HTR-8/SVneo (cell line): ENCODE measurements at regions not wholly inside any gene's neighbourhood (a gene's known extent, or its start where the extent isn't known, plus 50 kb on each side); places are given as distances from the start of the nearest gene placed in this dataset.

ENCODE experiments used
- DNase-seq: peaks from one replicate; pipeline ENCODE4 v3.0.0; 2011; ENCODE audit warnings: low spot score, mixed read lengths; ENCODE audit not compliant: insufficient read length
- FAIRE-seq: peaks from 2 replicates; lab custom pipeline; 2011; peaks lifted over from hg19 to GRCh38; lab: Jason Lieb, UNC

DNA sequence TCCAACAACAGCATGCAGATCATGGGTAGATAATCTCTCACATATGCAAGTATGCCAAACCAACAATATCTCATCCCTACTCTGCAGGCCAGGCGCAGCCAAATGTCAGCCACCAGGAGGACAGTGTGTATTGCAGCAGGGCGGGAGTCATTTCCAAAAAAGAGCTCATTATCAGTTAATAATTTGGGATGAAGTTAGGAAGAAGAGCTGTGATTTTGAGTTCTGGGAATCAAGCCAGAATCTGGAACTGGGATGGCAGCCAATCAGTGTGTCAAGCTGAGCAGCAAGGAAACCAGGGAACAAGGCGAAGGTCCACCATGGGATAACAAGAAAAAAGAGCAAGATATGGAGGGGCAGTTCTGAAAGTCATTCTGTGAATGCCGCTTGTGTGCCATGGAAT, 88.2 kb upstream of the CAMK2D start:
- no peak for FAIRE-seq
- DNase-seq: no peak

DNA sequence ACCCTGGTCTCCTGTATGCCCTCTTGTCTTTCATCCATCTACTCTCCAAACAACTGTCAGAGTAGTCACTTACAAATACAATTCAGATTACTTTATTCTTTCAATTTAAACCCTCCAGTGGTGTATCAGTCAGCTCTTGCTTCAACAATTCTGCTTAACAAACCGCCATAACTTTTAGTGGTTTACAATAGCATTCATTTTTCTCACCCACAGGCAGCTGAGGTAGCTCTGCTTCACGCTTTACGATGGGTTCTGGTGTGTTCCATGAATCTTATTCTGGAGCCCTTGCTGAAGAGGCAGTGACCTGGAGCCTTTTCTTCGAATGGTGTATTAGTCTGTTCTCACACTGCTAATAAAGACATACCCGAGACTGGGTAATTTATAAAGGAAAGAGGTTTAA, 86.2 kb upstream of the CAMK2D start:
- FAIRE-seq (no peak), DNase-seq (no peak)

DNA sequence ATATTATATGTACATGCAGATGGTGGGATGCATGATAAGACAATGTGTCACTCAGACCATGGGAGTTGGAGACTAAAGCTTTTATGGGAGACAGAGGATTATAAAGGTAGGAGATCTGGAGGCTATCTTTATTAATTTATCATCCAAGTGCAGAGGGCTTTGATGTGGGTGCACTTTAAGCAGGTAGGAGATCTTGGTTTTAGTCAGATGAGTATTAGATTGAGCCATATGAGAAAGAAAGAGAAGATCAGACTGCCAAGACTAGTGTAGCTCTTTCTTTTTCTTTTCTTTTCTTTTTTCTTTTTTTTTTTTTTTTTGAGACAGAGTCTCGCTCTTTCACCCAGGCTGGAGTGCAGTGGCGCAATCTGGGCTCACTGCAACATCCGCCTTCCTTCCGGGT, 84.9 kb upstream of the CAMK2D start:
- no peak for DNase-seq
- no peak for FAIRE-seq

DNA sequence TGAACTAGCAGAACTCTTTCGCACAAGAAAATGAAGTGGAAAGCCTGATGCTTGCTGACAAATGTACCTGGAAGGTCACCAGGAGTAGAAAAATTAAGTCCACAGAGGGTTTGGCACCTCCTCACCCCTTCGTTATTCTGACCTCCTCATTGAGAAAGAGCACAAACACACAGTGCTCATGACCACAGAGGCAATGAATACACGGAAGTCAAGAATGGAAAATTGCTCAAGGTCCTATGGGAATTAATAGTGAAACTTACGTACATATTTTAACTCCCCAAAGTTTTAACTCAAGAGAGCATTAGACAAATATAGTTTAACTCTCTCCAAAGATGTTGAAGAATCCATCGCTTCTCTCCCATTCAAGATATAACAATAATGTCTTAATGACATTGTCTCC, 83.6 kb upstream of the CAMK2D start:
- DNase-seq: no peak
- peak; percentile 4 for FAIRE-seq

DNA sequence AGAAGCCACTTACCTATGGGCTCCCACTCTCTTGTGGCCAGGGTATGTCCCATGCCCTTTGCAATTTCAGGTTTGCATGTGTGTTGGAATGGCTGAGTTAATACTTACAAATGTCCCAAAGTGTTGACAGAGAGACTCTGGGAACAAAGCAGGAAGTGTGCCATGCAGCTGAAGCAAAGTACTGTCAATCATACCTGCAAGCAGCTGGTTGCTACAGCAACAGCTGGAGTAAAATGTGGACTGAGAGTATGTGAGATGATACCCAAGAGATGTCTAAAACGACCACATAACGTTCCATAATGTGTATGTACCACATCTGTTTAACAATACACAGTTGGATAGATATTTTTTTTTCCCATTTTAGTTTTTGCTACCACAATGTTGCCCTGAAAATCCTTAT, 82.8 kb upstream of the CAMK2D start:
- FAIRE-seq: no peak
- no peak for DNase-seq

DNA sequence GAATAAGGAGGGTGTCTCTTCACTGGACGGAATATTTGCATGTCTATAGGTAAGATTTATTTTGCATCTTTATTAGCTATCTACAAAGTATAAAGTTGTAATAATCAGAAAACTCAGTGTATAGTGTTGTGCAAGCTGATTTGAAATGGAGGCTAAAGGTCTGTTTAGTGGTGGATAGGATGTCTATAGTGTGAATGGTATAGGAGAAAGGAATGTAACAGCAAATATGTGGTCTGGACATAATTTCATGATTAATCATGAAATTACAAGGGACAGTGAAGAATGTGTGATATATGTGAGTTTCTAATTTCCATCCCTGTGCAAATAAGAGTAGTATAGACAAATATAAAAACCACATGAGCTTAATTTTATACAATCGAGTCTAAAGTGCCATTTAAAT, 79.3 kb upstream of the CAMK2D start:
- no peak for FAIRE-seq

DNA sequence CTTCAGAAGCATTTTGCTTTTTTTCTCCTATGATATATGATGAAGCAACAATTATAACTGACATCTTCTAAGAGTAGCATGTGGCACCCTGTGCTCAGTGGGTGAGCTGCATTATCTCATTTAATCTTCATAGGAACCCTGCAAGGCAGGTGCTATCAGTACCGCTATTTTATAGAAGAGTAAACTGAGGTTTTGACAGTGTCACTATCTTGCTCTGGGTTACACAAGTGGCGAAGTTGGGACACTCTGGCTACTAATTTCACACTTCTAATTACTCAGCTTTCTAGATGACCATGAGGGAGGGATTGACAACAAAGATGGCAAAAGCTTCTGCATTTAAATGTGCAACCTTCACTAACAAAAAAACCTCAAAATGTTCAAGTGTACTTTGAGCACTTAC, 76.9 kb upstream of the CAMK2D start:
- no peak for FAIRE-seq

More for the DNA sequence above, 79.3 kb upstream of the CAMK2D start:
- DNase-seq: no peak

DNA sequence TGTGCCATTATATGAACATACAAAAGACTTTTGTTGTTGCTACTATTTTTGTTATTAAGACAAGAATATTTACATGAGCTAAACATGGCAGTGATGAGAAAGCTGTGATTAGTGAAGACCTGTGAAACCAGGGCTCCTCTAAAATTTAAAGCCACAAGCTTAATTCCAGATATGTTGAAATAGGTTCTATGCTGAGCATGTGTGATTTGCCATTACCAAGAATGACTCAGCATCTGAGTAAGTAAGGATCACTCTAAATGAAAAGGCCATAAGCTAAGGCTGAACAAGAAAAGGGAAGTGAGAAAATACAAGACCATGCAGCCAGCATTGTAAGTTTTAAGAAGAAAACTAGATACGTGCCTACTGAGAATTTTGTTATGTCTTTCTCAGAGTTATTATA, 75.9 kb upstream of the CAMK2D start:
- DNase-seq (no peak), FAIRE-seq (no peak)

More for the DNA sequence above, 76.9 kb upstream of the CAMK2D start:
- DNase-seq: no peak

DNA sequence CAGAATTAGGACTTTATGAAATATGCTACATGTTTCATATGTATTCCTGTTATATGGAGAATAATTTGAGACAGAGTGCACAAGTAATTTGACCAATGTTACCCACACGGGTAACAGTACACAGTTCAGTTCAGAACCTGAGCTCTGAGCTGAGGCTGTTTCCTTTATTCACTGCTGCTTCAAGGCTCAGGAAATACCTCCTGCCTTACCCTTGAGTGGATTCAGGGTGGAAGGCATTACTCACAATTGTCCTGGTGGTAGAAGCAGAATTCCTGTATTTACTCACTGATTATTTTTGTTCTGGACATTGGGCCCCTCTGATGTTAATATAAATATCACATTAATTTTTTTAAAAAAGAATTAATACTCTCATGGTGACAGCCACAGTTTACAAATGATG, 73.5 kb upstream of the CAMK2D start:
- FAIRE-seq (peak; percentile 23), DNase-seq (no peak)

DNA sequence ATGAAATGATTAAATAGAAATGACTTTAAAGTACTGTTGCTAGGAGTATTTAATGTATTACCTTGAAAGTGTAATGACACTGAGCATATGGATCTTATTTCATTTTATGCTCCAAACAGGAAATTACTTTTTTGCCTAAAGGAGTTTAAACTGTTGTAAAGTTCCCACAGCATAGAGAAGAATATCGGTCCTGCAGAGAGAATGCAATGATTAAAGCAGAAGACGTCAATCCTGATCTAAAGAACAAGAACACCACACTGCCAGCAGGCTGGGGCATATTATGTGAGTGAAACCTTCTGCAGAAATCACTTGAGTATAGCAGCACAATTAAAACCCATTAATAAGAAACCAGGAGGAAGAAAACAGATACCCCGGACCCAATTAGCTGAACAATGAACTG, 72.8 kb upstream of the CAMK2D start:
- no peak for DNase-seq
- FAIRE-seq: no peak

DNA sequence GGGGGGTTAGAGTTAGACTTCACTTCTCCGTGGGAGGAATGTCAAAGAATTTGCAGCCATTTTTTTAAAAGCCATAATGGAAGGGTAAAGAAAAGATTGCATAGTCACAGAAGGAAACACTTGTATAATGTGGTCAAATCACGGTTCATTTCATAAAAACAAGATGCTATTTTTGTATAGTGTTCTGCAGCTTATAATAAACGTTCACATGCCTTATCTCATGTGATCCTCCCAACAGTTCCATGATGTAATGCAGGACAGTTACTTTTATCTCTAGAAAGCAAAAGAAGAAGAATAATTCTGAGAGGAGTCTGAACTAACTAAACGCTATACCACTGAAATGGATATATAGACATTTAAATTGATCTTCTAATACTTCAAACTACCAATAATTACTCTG, 71.3 kb upstream of the CAMK2D start:
- FAIRE-seq (no peak), DNase-seq (no peak)

DNA sequence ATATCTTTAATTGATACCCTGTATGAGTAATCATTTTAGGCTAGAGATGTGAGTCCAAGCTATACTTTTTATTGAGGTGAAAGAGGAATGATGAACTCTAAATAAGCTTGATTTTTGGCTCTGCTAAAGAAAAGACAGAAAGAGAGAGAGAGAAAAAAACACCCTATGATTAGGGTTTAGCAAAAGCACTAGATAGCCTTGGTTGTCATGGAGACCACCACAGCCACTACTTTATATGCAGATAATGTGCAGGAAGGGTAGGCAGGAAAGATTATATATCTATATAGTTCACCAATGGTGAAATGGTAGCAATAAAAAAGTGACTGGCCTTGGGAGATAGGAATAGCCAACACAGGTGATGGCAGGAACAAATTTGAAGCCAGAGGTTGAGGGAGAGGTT, 69.9 kb upstream of the CAMK2D start:
- FAIRE-seq: no peak
- DNase-seq: no peak

DNA sequence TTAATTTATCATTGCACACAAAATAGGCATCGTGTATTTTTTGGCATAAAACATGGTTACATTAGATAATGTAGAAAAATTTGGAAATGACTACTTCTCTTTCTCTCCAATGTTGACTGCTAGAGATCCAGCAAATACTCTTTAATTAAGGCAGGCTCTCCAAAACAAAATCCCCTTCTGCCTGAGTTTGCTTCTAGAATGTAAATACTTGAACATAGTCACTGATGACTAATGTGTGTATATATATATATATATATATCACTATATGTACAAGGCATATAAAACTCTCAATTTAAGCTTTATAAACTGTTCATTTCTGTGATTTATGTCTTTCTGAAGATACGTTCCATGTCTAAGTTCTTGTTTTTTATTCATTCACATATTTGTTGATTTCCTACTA, 67.2 kb upstream of the CAMK2D start:
- FAIRE-seq (no peak), DNase-seq (no peak)

DNA sequence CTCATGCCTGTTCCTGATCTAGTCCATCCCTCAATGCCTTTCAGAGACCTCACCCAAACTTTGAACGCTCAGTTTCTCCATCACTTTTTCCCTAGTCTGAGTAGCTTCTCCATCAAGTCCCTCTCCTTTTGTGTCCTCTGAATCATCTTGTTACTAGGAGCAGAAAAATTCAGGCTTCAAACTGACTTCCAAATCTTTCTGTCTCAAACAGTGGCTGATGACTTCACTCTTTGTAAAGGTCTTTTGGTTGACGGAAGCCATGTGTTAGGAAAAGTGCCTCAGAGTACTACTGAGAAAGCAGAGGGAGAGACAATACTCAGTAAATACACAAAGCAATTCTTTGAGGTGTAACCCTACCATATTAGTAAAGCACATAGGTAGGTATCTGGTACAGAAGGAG, 65.7 kb upstream of the CAMK2D start:
- FAIRE-seq: peak; percentile 26
- DNase-seq: no peak

DNA sequence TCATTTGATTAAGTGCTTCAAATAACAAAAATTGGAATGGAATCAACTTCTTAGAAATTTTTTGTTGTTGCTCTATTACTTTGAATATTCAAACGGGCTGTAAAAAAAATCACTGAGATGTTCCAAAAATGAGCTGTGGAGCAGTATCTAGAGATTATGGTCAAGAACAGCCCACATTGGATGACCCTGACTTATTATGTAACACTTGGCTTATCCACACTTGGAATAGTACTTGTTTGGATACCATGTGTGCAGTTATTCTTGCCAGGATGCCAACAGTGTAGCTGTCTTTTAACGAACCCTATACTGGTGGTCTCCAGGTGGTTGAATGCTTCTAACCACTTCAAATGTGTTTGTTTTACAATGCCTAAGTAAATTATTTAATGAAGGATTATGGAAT, 64.9 kb upstream of the CAMK2D start:
- DNase-seq (no peak), FAIRE-seq (no peak)

DNA sequence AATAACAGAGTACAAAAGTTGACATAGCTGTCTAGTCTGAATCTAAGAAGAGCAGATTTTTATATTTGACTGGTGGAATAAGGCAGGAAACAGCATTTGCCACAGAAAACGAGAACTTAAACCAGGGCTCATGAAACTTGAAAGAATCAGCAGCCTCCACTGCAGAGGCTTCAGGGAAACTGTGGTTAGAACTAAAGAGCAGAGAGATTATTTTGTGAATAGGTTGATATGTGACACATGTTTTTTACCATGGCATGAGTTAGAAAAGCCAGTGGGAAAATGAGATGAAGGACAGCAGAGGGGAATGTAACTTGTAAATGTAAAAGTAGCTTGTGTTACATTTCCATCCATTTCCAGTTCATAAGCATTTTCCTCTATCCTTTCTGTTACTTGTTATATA, 63.7 kb upstream of the CAMK2D start:
- DNase-seq (no peak), FAIRE-seq (no peak)

DNA sequence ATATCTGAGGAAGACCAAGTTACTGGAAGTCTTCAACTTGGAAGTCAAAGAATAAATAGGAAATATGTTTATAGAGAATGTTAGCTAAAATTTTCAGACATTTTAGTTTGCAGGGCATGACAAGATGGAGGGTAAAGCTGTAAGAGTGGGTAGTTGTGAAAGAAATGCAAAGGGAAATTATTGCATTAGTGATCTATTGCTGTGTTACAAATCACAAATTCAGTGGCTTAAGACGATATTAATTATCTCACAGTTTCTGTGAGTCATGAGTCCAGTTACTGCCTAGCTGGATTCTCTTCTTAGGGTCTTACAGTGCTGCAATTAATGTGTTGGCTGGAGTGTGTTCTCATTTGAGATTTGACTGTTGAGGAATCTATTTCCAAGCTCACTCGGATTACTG, 62.9 kb upstream of the CAMK2D start:
- no peak for DNase-seq
- no peak for FAIRE-seq

DNA sequence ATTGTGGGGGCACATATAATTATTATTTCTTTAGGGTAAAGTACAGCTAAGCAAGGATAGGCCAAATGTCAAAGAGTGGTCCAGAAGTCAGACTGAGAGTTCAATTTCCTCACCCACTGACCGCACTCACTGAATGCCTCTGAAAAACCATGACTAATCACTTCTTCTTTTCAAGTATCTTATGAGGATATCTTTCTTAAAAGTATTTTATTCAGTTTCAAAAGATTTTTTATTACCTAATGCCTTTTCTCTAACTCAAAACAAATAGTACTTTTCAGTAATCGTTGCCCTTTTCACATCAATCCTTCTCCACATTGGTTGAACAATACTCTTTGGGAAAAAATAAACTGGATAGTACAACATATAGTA, 61.7 kb upstream of the CAMK2D start:
- no peak for FAIRE-seq
- DNase-seq: no peak

DNA sequence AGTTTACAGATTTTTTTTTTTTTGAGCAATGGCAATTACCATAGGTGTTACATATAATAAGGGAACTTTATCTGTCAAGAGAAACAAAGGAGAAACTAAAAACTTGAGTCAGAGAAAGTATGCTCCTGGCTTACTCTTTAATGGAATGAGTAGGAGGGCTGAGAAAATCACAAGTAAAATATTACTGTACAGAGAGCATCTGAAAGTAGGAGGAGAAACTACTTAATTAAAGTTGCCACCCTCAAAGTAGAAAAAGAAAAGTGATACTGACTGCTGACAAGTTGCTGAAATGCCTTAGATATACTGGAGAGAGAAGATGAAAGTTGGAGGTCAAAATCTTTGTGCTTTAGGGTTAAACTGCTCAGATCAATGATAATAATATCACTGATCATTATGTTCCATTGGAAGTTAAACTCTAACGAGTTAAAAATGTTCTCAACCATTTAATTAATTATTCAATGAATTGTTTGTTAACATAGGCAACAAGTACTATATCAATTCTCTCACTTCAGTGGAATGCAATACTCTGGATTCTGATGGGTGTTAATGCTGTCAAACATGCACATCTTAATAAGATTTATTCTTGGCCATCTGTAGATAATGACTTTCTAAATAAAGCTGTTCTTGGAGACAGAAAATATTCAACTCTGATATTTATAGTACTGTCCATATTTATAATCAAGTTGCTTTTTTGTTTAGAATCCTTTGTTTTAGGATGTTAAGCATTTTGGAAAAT, 61.2 kb upstream of the CAMK2D start:
- FAIRE-seq (no peak), DNase-seq (no peak)

DNA sequence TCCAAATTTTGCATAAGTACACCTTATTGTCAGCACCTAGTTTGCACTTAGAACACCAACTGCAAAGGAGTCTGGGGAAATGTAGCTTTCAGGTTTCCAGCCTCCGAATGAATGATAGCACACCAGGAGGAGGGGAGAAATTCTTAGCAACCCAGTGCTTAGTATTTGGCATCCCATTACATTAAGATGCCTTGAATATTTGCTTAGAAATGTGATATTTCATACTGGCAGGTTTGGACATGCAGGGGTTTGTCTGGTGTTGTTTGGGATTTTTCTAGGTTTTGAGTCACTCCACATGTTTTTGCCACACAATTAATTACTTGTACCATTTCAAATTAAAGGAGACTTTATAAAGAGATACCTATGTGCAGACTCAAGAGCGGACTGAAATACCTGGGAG, 60.3 kb upstream of the CAMK2D start:
- FAIRE-seq (no peak), DNase-seq (no peak)

DNA sequence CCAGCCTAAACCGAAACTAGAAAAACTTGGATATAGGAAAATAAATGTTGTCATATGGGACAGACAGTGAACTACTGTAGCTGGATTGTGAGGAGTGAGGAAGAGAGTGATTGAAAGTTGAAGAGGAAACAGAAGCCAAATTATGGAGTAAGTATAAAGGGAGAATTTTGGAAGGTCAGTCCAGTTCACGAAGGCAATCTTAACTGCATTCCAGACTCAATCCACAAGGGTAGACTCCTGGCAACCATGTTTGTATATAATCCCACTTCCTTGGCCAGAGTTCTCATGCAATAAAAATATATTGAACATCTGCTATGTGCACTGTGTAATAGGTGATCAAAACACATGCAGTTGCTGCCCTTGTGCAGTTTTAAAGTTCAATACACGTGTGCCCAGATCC, 58.6 kb upstream of the CAMK2D start:
- DNase-seq: no peak
- peak; percentile 44 for FAIRE-seq

DNA sequence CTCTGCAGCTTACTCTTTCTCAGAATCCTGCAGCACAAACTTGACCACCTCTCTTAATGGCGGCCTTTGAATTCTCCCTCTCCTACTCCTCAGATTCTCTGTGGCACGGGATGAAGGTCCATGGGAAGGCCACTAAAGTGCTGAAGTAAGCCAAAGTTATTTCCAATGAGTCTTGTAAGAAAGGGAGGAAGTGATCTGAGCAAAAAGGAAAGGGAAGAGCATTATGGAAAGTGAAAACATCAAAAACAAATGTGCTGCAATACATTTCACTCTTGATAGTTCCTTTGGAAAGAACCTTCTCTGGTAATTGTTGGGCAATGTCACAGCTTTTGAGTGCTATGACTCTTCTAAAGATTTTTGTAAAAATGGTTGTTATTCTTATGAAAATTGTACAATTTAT, 54.3 kb upstream of the CAMK2D start:
- DNase-seq: no peak
- FAIRE-seq: no peak

DNA sequence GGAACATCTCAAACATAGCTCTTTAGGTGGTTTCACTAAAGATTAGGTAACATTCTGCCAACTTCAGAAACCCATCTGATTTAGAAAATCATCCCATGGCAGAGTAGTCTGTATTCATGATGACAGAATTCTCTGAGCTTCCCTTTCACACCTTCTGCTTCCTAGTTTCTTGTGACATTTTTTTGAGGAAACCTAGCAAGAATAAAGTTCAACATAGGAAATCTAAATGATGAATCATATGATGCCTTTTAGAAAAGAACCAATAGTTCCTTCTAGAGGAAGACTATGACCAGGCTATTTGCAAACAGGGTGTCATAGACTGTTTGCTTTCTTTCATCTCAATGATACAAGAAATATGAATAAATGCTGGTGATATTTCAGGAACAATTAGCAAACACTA, 49.8 kb upstream of the CAMK2D start:
- DNase-seq: no peak

More for the DNA sequence above, 49.8 kb upstream of the CAMK2D start:
- FAIRE-seq: no peak
